Activated T-cell treated with anti-CD3 and anti-CD28 coated beads, Interleukin-2, amount 50 U/mL, for 72 hours (primary cell): ENCODE measurements at regions not wholly inside any gene's neighbourhood (a gene's known extent, or its start where the extent isn't known, plus 50 kb on each side); places are given as distances from the start of the nearest gene placed in this dataset.
A peak's percentile ranks its signal among the peaks of the same experiment; 100 is the strongest.

Source experiments
- ATAC-seq, 2 donors: fragments of 150-1000 bp; cut with Tn5 transposase; replicated peaks in 1 of 2; 2 replicates each; pipeline ENCODE4 v1.10.0; 2021; ENCODE audit warnings: moderate library complexity in 2 of 2, mild to moderate bottlenecking in 1 of 2
- DNase-seq, 2 donors: peaks; one replicate each; pipeline ENCODE4 v3.0.0; 2021 to 2022; ENCODE audit warnings: mixed read lengths in 1 of 2
- H3K27ac Mint-ChIP-seq: one replicate; pipeline ENCODE4 v1.8.0; 2022; ENCODE audit warnings: mild to moderate bottlenecking, moderate library complexity, mixed read lengths
- H3K27me3 Mint-ChIP-seq: one replicate; pipeline ENCODE4 v1.8.0; 2022; ENCODE audit warnings: low read depth, mixed read lengths
- H3K36me3 Mint-ChIP-seq, 2 donors: one replicate each; pipeline ENCODE4 v1.8.0; 2022; ENCODE audit warnings: mixed read lengths in 2 of 2, mild to moderate bottlenecking in 1 of 2; ENCODE audit not compliant: insufficient read depth in 2 of 2
- H3K4me1 Mint-ChIP-seq: one replicate; pipeline ENCODE4 v1.8.0; 2022; ENCODE audit warnings: low read depth, mixed read lengths
- H3K4me3 Mint-ChIP-seq, 2 donors: one replicate each; pipeline ENCODE4 v1.8.0; 2022; ENCODE audit warnings: mild to moderate bottlenecking in 2 of 2, mixed read lengths in 2 of 2, moderate library complexity in 2 of 2
- H3K9me3 Mint-ChIP-seq, 2 donors: one replicate each; pipeline ENCODE4 v1.8.0; 2022; ENCODE audit warnings: mixed read lengths in 2 of 2

DNA sequence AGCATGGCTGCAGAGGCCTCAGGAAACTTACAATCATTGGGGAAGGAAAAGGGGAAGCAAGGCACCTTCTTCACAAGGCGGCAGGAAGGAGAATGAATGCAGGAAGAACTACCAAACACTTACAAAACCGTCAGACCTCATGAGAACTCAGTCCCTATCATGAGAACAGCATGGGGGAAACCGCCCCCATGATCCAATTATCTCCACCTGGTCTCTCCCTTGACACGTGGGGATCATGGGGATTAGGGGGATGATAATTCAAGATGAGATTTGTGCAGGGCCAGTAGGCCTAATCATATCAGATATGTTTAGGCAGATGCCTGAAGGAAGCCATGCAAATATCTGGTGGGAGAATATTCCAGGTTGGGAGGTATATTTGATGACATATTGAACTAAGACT is 1176.4 kb upstream of the CDH18 start:
- H3K36me3 Mint-ChIP-seq, result peaks cover 0 to 4% of the 10 kb centered on the region in 2 donors
- ATAC-seq, result no peak
- DNase-seq, result no peak
- no peak overlapping the region for H3K4me3 Mint-ChIP-seq
- H3K27ac Mint-ChIP-seq, result no peak overlapping the region
- no peaks in the 10 kb centered on the region for H3K27me3 Mint-ChIP-seq
- H3K9me3 Mint-ChIP-seq, result peaks cover 1 to 4% of the 10 kb centered on the region in 2 donors
- no peaks in the 10 kb centered on the region for H3K4me1 Mint-ChIP-seq

DNA sequence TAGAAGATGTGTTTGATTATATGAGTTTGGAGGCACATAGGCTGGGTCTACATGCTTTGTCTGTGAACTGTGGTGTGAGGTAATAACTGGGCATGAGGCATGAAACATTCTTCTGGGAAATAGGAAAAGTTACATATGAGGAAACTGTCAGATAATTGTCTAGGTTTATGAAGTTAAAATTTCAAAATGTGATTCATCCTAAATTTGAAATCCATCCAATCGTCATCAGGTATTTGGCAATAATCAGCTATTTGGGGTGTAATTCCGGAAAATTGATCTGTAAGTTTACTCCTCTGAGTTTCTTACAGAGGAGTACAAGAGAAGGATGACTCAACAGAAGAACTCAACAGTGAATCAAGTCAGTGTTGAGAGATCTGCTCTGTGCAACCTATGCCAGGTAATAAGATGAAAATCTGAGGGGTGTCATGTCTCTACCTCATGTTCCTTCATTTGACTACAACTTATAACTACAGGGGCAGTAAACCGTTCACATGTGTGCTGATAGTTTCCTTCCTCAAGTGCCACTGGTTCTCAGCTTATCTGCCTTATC is 1171.6 kb upstream of the CDH18 start:
- ATAC-seq (no peak), DNase-seq (no peak)
- Mint-ChIP-seq H3K4me3 (no peak overlapping the region), H3K9me3 (peaks cover 2 to 7% of the 10 kb centered on the region in 2 donors), H3K4me1 (no peaks in the 10 kb centered on the region), H3K27me3 (no peaks in the 10 kb centered on the region), H3K36me3 (no peaks in the 10 kb centered on the region), H3K27ac (no peak overlapping the region)

DNA sequence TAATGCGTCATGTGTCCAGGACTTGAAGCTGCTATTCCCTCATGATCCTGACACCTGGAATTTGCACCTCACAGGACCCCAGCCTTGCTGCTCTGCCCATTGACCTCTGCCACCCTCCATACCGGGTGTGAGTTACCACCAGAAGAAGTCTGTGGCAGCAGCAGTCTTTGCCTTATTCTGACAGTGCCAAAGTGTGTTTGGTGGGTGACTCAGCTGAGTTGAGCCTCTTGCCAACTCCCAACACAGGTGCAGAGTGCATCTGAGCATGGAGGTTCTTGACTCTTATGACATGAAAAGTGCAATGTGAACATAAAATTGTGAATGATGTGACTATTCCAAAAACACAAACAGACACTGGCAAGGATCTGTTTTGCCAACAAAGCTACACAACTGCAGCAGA is 1166.5 kb upstream of the CDH18 start:
- Mint-ChIP-seq H3K27ac (no peak overlapping the region), H3K9me3 (peaks cover 3 to 7% of the 10 kb centered on the region in 2 donors), H3K4me1 (no peaks in the 10 kb centered on the region), H3K4me3 (no peak overlapping the region), H3K27me3 (no peaks in the 10 kb centered on the region), H3K36me3 (no peaks in the 10 kb centered on the region)
- ATAC-seq (no peak), DNase-seq (no peak)

DNA sequence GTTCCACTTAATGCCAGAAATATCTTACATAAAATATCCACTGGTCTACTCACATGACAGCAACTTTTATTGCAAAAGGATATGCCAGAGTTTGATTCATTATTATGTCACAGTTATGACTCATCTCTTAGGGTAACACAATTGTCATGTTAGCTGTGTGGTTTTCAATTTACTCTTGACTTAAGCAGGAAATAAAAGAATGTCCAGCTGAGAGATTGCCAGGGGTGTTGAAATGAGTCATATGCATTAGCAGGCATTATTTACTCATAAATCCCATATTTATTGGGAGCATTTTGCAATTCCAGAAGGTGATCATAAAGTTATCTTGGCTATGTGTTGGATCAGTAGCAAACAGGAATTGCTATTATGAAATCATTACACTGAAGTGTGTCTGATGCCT is 1164.6 kb upstream of the CDH18 start:
- H3K27ac Mint-ChIP-seq, result no peak overlapping the region
- ATAC-seq (no peak), DNase-seq (no peak)
- H3K9me3 Mint-ChIP-seq, result peaks cover 4 to 6% of the 10 kb centered on the region in 2 donors
- no peaks in the 10 kb centered on the region for H3K36me3 Mint-ChIP-seq
- H3K4me3 Mint-ChIP-seq, result no peak overlapping the region
- H3K27me3 Mint-ChIP-seq, result no peaks in the 10 kb centered on the region
- H3K4me1 Mint-ChIP-seq, result no peaks in the 10 kb centered on the region

DNA sequence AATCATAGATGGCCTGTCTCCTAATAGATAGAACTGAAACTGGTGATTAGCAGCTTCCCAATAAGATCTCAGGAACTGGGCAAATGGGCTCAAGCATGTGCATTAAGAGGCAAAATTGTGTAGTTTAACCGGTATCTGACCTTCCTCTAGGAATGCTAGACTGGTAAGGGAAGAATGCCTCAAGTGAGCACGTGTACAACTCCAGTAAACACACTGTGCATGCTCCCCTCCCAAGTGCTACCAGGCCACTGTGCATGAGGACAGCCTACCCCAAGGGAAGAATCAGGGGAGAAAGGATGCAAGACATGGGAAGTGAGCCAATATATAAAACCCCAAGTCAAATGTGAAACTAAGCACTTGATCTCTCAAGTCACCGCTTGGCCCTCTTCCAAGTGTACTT is 1157.4 kb upstream of the CDH18 start:
- no peak for ATAC-seq

DNA sequence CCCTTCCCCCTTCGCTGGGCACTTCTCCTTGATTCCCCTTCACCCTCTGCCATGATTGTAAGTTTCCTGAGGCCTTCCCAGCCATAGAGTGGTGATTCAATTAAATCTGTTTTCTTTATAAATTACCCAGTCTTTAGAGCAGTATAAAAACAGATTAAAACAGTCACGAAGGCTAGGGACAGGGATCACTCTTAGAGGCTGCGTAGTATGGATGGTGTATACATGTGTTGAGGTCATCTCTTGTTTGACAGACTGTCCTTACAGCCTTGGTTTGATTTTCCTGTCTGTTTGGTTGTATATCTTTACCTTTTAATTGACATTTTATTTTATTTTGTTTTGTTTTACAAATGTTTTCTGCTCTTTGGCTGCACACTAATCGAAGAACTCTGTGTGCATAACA is 1155.7 kb upstream of the CDH18 start:
- ATAC-seq, result no peak
- Mint-ChIP-seq H3K27ac (no peak overlapping the region), H3K9me3 (peaks cover 8 to 10% of the 10 kb centered on the region in 2 donors), H3K36me3 (no peaks in the 10 kb centered on the region), H3K4me3 (no peak overlapping the region), H3K4me1 (no peaks in the 10 kb centered on the region), H3K27me3 (no peaks in the 10 kb centered on the region)
- DNase-seq, result no peak

More for the DNA sequence above, 1157.4 kb upstream of the CDH18 start:
- H3K36me3 Mint-ChIP-seq, result no peaks in the 10 kb centered on the region
- H3K27me3 Mint-ChIP-seq, result no peaks in the 10 kb centered on the region
- H3K27ac Mint-ChIP-seq, result no peak overlapping the region
- H3K9me3 Mint-ChIP-seq, result peaks cover 8 to 10% of the 10 kb centered on the region in 2 donors
- H3K4me1 Mint-ChIP-seq, result no peaks in the 10 kb centered on the region
- no peak overlapping the region for H3K4me3 Mint-ChIP-seq
- no peak for DNase-seq

DNA sequence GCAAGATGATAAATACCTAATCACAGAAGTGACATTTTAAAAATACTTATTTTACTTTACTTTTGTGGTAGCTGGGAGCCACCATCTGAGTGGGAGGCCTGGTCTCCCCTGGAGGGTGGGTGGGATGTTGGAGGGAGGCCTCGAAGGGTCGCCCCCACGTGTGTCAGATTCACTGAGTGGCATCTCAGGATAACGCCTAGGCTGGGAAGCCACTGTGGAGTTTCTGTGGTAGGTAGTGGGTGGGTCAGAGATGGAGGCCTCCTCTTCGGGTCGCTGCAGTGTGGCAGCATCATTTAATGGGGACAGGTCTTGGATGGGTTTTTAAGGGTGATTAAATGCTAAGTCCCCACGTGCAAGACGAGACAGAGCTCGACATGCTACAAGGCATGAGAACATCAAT is 1154.8 kb upstream of the CDH18 start:
- Mint-ChIP-seq H3K9me3 (peaks cover 5 to 8% of the 10 kb centered on the region in 2 donors), H3K27ac (no peak overlapping the region), H3K36me3 (peaks cover 0 to 1% of the 10 kb centered on the region in 2 donors), H3K4me1 (no peaks in the 10 kb centered on the region), H3K27me3 (no peaks in the 10 kb centered on the region), H3K4me3 (no peak overlapping the region)
- DNase-seq (no peak), ATAC-seq (peak in 1 of 2 donors; percentile 47)

DNA sequence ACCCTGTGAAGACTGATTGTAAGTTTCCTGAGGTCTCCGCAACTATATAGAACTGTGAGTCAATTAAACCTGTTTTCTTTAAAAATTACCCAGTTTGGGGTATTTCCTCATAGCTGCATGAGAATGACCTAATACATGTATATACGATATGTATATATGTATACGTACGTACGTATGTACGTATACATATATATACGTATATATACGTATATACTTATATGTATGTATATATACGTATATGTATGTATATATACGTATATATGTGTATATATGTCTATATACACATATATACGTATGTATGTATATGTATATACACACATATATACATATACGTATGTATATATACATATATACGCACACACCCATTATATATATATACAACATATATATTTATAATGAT is 1153.0 kb upstream of the CDH18 start:
- no peak overlapping the region for H3K4me3 Mint-ChIP-seq
- peaks cover 0 to 1% of the 10 kb centered on the region in 2 donors for H3K36me3 Mint-ChIP-seq
- DNase-seq (no peak), ATAC-seq (peak in 1 of 2 donors; percentile 43)
- no peak overlapping the region for H3K27ac Mint-ChIP-seq
- H3K9me3 Mint-ChIP-seq, result peaks cover 1 to 6% of the 10 kb centered on the region in 2 donors
- no peaks in the 10 kb centered on the region for H3K27me3 Mint-ChIP-seq
- H3K4me1 Mint-ChIP-seq, result no peaks in the 10 kb centered on the region

DNA sequence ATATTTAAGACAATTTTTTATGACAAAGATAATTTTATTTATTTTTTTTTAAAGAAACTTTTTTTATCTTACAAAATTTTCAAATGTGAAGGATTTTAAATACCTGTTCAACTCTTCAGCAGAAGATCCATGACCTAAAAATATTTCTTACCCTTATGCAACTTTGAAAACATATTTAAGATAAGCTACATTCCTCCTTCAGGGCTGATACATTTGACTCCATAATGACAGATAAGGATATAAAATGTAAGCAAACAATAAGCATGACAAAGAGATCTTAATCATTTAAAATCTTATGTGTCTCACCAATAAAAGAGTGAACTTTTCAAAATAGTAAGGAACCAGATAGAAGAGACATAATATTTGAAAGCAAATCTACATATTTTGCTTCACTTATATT is 1138.2 kb upstream of the CDH18 start:
- Mint-ChIP-seq H3K9me3 (peaks cover 5 to 10% of the 10 kb centered on the region in 2 donors), H3K36me3 (no peaks in the 10 kb centered on the region), H3K4me1 (no peaks in the 10 kb centered on the region), H3K27ac (no peak overlapping the region), H3K27me3 (no peaks in the 10 kb centered on the region), H3K4me3 (no peak overlapping the region)
- no peak for DNase-seq
- no peak for ATAC-seq

DNA sequence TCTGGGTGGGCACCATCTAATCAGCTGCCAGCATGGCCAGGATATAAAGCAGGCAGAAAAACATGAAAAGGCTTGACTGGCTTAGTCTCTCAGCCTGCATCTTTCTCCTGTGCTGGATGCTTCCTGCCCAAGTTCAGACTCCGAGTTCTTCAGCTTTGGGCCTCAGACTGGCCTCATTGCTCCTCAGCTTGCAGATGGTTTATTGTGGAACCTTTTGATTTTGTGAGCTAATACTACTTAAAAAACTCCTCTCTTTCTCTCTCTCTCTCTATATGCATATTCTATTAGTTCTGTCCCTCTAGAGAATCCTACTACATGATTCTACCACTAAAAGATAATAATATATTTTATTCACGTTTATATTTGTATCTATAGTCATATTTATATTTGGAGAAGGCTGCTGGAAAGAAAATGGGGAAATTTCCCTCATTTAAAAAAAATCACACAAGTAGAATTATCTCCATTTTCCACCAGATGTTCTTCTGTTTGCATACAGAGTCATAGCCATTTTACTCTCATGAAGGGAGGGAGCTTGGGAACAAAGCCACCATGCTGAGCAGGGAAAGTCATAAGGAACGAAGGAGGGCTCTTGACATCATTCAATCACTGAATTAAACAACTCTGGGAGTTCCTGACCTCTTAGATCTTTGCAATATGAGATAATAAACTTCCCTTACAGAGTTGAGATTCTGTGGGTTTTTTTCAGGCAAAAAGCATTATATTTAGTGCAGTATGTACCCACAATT is 1137.4 kb upstream of the CDH18 start:
- H3K27me3 Mint-ChIP-seq, result no peaks in the 10 kb centered on the region
- H3K9me3 Mint-ChIP-seq, result peaks cover 5 to 11% of the 10 kb centered on the region in 2 donors

DNA sequence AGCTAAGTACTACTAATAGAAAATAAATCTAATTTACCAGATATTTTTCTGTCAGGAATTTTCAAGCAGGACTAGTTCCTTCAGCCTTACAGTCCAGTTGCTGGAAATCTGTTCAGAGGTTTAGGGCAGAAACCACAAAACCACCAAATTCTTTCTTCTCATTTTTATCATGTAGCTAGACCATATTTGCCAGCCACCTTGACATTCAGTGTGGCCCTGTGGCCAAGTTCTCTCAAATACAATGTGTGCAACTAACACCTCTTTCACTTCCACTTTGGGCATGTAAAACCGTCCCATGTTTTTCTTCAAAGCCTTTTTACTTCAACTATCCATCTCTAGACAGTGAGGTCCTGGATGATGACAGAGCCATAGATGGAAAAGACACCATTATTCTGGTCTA is 1133.2 kb upstream of the CDH18 start:
- ATAC-seq, result no peak
- no peaks in the 10 kb centered on the region for H3K27me3 Mint-ChIP-seq
- H3K27ac Mint-ChIP-seq, result no peak overlapping the region
- peaks cover 14 to 17% of the 10 kb centered on the region in 2 donors for H3K9me3 Mint-ChIP-seq
- H3K4me1 Mint-ChIP-seq, result no peaks in the 10 kb centered on the region
- H3K36me3 Mint-ChIP-seq, result no peaks in the 10 kb centered on the region
- no peak overlapping the region for H3K4me3 Mint-ChIP-seq
- DNase-seq, result no peak

More for the DNA sequence above, 1137.4 kb upstream of the CDH18 start:
- Mint-ChIP-seq H3K4me3 (no peak overlapping the region), H3K36me3 (no peaks in the 10 kb centered on the region), H3K4me1 (no peaks in the 10 kb centered on the region), H3K27ac (no peak overlapping the region)
- DNase-seq (no peak), ATAC-seq (no peak)

DNA sequence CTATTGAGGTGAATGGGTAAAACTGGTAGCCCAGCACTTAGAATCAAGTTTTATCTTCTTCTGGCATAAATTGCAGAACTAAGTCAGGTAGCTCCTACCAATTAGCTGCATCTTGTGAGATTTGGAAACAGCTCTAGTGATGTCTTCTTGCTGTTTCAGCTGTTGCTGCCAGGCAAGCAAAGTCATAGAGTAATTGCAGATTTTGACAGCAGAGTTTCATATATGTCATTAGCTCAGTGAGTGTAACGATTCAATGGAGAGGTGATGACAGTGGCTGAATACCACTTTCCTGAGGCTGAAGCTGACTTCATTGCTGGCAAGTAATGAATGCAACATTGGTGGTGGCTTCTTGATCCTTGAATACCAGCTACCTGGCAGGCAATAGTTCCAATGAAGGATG is 1109.7 kb upstream of the CDH18 start:
- Mint-ChIP-seq H3K4me3 (no peak overlapping the region), H3K4me1 (no peaks in the 10 kb centered on the region), H3K27me3 (no peaks in the 10 kb centered on the region), H3K36me3 (no peaks in the 10 kb centered on the region), H3K9me3 (peaks cover 8 to 10% of the 10 kb centered on the region in 2 donors), H3K27ac (no peak overlapping the region)
- DNase-seq (no peak), ATAC-seq (no peak)

DNA sequence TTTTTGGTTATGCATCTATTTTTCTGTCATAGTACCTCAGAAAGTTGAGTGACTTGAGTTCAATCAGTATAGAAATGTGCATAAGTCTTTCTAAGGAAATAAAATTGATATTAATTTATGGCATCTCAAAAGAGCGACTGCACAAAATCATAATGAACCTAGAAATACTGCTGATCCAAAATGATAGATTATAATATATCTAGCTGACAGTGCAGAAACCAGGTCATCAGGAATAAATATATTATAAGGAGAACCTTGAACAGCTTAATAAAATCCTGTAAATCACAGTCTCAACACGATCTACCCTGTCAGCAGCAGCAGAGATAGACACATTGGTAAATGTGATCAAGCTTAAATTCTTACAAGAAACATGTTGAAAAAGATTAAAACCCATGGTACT is 1106.6 kb upstream of the CDH18 start:
- DNase-seq (no peak), ATAC-seq (no peak)
- Mint-ChIP-seq H3K4me3 (no peak overlapping the region), H3K27ac (no peak overlapping the region), H3K4me1 (no peaks in the 10 kb centered on the region), H3K27me3 (no peaks in the 10 kb centered on the region), H3K36me3 (no peaks in the 10 kb centered on the region), H3K9me3 (peaks cover 7% of the 10 kb centered on the region in 2 donors)

DNA sequence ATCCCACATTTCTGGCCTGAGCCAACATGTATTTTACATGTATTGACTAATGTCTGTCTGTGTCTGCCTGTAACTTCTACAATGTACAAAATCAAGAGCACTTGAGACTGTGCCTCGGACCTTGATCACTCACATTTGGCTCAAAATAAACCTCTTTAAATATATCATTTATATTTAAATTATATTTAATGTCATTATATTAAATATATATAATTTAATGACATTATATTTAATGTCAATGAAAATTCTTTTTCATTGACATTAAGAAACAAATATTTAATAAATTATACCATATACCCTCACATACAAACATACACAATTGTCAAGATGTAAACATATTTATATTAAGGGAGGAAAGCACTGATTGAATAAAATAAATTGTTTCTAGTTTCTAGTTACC is 1099.8 kb upstream of the CDH18 start:
- H3K27ac Mint-ChIP-seq, result no peak overlapping the region
- no peak overlapping the region for H3K4me3 Mint-ChIP-seq
- H3K27me3 Mint-ChIP-seq, result no peaks in the 10 kb centered on the region
- peaks cover 4 to 13% of the 10 kb centered on the region in 2 donors for H3K9me3 Mint-ChIP-seq
- DNase-seq, result no peak
- no peak for ATAC-seq
- H3K4me1 Mint-ChIP-seq, result no peaks in the 10 kb centered on the region
- peaks cover 0 to 5% of the 10 kb centered on the region in 2 donors for H3K36me3 Mint-ChIP-seq
